Fibroblast of skin of left biceps (primary cell): ENCODE measurements at regions not wholly inside any gene's neighbourhood (a gene's known extent, or its start where the extent isn't known, plus 50 kb on each side); places are given as distances from the start of the nearest gene placed in this dataset.
"Not testable (repeated sequence)": the region's sequence is repeated elsewhere in the genome, so short reads cannot be mapped to it uniquely, and the experiment has no call there.

ENCODE experiments used
- DNase-seq, 2 experiments: peaks; one replicate each; pipeline ENCODE4 v3.0.0-alpha.2; 2013; ENCODE audit warnings: low read depth in 2 of 2

- DNase-seq, result no peak
Observed at GRCh38 chr13:23947893-23948292, 50.6 kb upstream of the C1QTNF9B start.

- no peak for DNase-seq
Observed at GRCh38 chr13:23949200-23949599, 51.9 kb upstream of the C1QTNF9B start.

- no peak for DNase-seq
Observed at GRCh38 chr13:23949736-23950135, 52.4 kb upstream of the C1QTNF9B start.

- no peak for DNase-seq
Observed at GRCh38 chr13:23950736-23951510, 53.6 kb upstream of the C1QTNF9B start.

- no peak for DNase-seq
Observed at GRCh38 chr13:23952796-23953195, 55.5 kb upstream of the C1QTNF9B start.

- DNase-seq, result no peak
Observed at GRCh38 chr13:23953860-23954512, 56.7 kb upstream of the C1QTNF9B start.

- no peak for DNase-seq
Observed at GRCh38 chr13:23955064-23955463, 57.8 kb upstream of the C1QTNF9B start.

- DNase-seq, result no peak
Observed at GRCh38 chr13:23956106-23956505, 58.8 kb upstream of the C1QTNF9B start.

GRCh38 chr13:23957981-23958380 is 60.7 kb upstream of the C1QTNF9B start:
- no peak for DNase-seq

- DNase-seq, result no peak
Observed at GRCh38 chr13:23959231-23959862, 62.0 kb upstream of the C1QTNF9B start.

GRCh38 chr13:23960566-23961156 is 63.4 kb upstream of the C1QTNF9B start:
- no peak for DNase-seq

GRCh38 chr13:23963184-23963931 is 66.1 kb upstream of the C1QTNF9B start:
- DNase-seq, result no peak

- DNase-seq, result no peak
Observed at GRCh38 chr13:23963947-23964346, 66.6 kb upstream of the C1QTNF9B start.

GRCh38 chr13:23965346-23965745 is 68.0 kb upstream of the C1QTNF9B start:
- DNase-seq, result no peak

GRCh38 chr13:23966221-23966690 is 69.0 kb upstream of the C1QTNF9B start:
- no peak for DNase-seq

- no peak for DNase-seq
Observed at GRCh38 chr13:23966691-23967615, 69.7 kb upstream of the C1QTNF9B start.

GRCh38 chr13:23967792-23968191 is 70.5 kb upstream of the C1QTNF9B start:
- not testable (repeated sequence) for DNase-seq

- peak in 1 of 2 experiments; percentile 32 for DNase-seq
Observed at GRCh38 chr13:23969647-23970046, 72.3 kb upstream of the C1QTNF9B start.

- DNase-seq, result peak in 1 of 2 experiments; percentile 32
Observed at GRCh38 chr13:23979361-23980159, 82.3 kb upstream of the C1QTNF9B start.

- peak in 1 of 2 experiments; percentile 31 for DNase-seq
Observed at GRCh38 chr13:23980160-23980551, 82.9 kb upstream of the C1QTNF9B start.
